HG03196 (cell line): ENCODE measurements at regions not wholly inside any gene's neighbourhood (a gene's known extent, or its start where the extent isn't known, plus 50 kb on each side); places are given as distances from the start of the nearest gene placed in this dataset.

Experiments
- ATAC-seq: cut with Tn5 transposase; IDR thresholded peaks from one replicate; pipeline ENCODE4 v1.9.1; 2021; ENCODE audit not compliant: unreplicated experiment

- no peak for ATAC-seq
Observed at GRCh38 chr15:46607077-46607476, 972.2 kb downstream of the SQOR start.

- no peak for ATAC-seq
Observed at GRCh38 chr15:46616033-46616432, 981.2 kb downstream of the SQOR start.

GRCh38 chr15:46617507-46617906 is 982.7 kb downstream of the SQOR start:
- ATAC-seq = no peak

GRCh38 chr15:46618984-46619383 is 984.2 kb downstream of the SQOR start:
- ATAC-seq = no peak

GRCh38 chr15:46620392-46621013 is 985.7 kb downstream of the SQOR start:
- no peak for ATAC-seq

DNA sequence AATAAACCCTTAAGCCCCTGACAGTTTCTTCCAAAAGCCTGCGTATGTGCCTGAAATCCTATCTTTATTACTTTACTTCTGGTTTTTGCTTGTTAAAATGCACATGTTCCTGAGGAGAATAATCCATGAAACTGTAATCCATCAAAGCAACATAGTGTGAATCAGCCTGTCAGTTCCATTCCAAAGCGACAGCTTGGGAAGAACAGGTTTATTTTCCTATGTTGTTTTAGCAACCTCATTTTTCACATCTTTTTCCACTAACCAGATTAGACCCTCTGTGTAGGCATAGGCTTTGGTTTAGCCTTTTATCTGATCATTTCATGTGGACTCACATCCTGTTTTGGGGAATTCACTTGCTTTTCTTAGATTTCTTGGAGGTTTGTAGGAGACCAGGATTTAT is 988.0 kb downstream of the SQOR start:
- no peak for ATAC-seq

DNA sequence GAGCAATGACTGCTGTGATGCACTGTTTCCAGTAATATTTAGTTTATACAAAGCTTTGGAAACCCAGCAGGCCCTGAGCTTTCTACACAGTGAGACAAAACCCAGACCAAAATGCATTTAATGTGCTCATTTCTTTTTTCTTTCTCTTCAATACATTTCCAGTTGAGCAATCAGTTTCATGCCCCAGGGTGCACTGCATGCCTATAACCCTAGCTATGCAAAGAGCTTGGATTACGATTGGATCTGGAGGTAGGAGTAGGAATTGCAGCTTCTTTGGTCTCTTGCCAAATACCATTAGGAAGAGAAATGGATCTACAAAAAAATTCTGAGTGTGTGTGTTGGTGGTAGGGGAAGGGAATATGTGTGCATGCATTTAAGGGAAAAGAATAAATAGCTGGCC is 1001.4 kb downstream of the SQOR start:
- no peak for ATAC-seq

GRCh38 chr15:46644501-46645481 is 1010.0 kb downstream of the SQOR start:
- ATAC-seq = no peak

DNA sequence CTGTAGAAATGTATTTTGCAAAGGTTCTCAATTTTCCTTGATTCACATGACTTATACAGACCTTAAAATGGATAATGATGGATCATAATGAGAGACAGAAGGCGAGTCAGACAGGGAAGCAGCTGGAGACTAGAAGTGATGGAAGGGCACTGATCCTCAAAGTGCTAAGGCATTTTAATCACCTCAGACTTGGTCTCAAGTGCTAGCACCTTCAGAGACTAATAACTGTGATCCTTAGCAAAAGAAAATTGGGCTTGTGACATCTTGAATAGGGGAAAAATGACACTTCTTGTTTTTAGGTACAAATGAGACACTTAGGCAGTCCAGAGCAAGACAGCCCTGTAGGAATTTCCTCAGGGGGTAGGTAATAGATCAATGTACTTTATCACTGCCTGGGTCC is 1011.7 kb downstream of the SQOR start:
- ATAC-seq = no peak

- ATAC-seq = no peak
Observed at GRCh38 chr15:46647046-46647445, 1012.2 kb downstream of the SQOR start.

GRCh38 chr15:46652266-46652665 is 1017.4 kb downstream of the SQOR start:
- ATAC-seq = no peak

GRCh38 chr15:46654993-46655392 is 1020.2 kb downstream of the SQOR start:
- no peak for ATAC-seq

GRCh38 chr15:46660096-46660842 is 1025.4 kb downstream of the SQOR start:
- ATAC-seq = no peak

- no peak for ATAC-seq
Observed at GRCh38 chr15:46670258-46670657, 1035.4 kb downstream of the SQOR start.

GRCh38 chr15:46671336-46671735 is 1036.5 kb downstream of the SQOR start:
- no peak for ATAC-seq

GRCh38 chr15:46672041-46672440 is 1037.2 kb downstream of the SQOR start:
- ATAC-seq = no peak

DNA sequence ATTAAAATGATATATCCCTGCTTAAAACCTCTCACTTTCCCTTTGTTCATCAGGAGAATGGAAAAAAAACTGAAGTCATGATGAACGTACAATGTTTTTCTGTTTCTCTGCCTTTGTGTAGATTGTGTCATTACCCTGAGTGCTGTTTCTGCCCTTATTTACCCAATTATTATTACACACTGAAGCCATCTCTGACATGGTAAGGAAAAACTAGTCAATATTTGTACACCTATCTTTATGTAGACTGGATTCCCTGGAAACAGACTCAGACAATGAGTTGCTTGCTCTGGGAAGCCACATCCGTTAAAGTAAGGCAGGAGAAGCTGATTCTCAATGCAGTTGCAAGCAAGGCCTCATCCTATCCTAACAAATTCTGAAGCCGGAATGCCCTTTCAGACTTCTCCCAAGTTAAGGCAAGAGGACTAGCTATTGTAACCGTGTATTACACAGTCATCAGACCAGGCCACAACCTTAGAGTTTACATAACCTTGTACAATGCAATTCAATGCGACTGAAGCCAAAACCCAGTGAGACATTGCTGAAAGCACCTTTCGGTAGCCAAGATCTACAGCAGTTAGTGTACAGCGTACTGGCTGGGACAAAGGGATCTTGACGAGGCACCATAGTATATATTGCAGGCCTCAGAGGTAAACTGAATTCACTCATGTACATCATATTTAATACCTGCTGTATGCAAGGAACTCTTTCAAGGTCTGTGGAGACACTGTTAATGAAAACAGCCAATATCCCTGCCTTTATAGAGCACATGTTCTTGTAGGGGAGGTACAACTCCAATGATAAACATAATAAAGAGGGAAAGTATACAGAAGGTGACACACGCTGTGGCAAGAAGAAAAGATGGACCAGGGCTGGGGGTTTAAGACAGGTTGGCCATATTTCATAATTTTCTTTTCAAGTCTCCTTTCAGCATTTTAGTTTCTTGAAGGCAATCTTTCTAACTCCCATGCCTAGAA is 1040.8 kb upstream of the SEMA6D start:
- ATAC-seq = no peak

DNA sequence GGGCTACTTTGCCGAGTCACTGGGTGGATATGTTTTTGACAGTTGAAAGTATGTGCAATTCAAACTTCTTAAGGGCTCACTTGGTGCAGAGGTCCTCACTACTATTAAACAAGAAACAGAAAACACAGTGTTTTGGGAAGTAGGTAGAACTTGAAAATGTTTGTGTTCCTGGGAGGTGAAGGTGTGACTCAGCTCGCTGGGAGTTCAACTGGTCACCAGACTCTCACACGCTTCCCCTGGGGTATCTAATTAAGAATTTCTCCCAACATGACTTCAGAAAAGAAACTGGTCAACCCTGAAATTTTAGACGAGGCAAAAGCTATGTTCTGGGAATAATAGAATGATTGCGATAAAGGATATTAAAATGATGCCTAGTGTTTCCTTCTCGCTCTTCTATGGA is 1039.8 kb upstream of the SEMA6D start:
- ATAC-seq = no peak

DNA sequence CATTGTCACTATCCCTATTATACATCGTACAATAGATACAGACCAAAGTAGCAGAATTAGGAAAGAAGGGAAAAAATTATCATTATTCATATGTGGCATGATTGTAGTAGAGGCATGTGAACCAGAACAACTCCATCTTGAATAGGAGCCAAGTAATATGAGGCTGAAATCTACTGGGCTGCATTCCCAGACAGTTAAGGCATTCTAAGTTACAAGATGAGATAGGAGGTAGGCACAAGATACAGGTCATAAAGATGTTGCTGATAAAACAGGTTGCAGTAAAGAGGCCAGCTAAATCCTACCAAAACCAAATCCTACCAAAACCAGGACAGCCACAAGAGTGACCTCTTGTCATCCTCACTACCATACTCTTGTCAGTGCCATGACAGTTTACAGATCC is 1035.4 kb upstream of the SEMA6D start:
- ATAC-seq = no peak

DNA sequence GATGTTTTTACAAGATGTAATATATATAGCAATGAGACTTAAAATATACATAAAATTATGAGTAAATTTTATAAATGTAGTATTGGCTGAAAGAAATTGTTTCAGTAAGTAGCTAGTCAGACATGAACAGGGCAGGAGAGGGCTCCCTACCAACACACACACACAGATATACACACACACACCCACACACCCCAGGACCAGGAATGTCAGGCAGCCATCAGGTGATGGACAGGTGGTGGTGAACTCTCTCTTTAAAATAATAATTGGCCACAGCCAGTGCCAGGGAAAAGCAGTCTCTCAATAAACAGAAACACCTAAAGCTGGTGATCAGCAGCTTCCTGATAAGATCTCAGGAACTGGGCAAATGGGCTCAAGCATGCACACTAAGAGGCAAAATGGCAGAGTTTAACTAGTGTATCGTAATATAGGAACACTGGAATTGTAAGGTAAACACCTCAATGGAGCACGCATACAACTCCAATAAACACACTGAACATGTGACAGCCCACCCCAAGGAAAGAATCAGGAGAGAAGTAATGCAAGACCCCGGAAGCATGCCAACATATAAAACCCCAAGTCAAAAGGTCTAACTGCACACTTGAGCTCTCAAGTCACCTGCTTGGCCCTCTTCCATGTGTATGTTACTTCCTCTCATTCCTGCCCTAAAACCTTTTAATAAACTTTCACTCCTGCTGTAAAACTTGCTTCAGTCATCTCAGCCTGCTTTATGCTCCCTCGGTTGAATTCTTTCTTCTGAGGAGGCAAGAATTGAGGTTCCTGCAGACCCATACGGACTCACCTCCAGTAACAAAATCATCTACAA is 1034.1 kb upstream of the SEMA6D start:
- no peak for ATAC-seq
